ENCODE measurements at regions not wholly inside any gene's neighbourhood (a gene's known extent, or its start where the extent isn't known, plus 50 kb on each side); places are given as distances from the start of the nearest gene placed in this dataset.

DNA sequence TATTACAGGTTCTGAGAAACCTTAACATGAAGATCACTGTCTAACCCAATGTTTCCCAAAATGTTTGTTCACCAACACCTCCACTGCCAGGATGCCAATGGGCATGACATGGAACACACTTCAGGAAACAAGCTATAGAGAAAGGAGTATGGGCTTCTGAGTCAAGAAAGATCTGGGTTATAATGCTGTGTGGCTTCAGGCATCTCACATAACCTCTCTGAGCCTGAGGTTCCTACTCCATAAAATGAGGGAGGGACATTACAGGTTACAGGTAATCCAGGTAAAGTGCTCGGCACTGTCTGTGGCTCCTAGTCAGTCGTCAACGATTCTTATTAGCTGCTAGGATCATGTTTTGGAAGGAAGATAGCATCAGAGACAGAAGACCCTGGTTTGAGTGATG, 126.4 kb upstream of the SMAD3 start:
- no peak overlapping the region for H3K27ac ChIP-seq
- WGBS, result 82% methylated on average over 3 of the region's 3 CpGs
- H3K27me3 ChIP-seq (replicated peaks; ENCODE audit: insufficient read depth), result no peaks in the 10 kb centered on the region
- intact Hi-C loops (cut with DNase I), result no loop called here
- no peaks in the 10 kb centered on the region for H3K36me3 ChIP-seq
- TF ChIP-seq, protein P1, sequence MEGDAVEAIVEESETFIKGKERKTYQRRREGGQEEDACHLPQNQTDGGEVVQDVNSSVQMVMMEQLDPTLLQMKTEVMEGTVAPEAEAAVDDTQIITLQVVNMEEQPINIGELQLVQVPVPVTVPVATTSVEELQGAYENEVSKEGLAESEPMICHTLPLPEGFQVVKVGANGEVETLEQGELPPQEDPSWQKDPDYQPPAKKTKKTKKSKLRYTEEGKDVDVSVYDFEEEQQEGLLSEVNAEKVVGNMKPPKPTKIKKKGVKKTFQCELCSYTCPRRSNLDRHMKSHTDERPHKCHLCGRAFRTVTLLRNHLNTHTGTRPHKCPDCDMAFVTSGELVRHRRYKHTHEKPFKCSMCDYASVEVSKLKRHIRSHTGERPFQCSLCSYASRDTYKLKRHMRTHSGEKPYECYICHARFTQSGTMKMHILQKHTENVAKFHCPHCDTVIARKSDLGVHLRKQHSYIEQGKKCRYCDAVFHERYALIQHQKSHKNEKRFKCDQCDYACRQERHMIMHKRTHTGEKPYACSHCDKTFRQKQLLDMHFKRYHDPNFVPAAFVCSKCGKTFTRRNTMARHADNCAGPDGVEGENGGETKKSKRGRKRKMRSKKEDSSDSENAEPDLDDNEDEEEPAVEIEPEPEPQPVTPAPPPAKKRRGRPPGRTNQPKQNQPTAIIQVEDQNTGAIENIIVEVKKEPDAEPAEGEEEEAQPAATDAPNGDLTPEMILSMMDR (IDR thresholded peaks at IDR 0.05), result no peak
- TF ChIP-seq POLR2A (IDR thresholded peaks at IDR 0.05) (no peak), POLR2AphosphoS5 (IDR thresholded peaks at IDR 0.05) (no peak)
- no peaks in the 10 kb centered on the region for H3K9me3 ChIP-seq
- H3K4me1 ChIP-seq (replicated peaks), result no peaks in the 10 kb centered on the region
- no peak for DNase-seq (ENCODE audit: low spot score)
- H3K4me3 ChIP-seq, result no peak overlapping the region

DNA sequence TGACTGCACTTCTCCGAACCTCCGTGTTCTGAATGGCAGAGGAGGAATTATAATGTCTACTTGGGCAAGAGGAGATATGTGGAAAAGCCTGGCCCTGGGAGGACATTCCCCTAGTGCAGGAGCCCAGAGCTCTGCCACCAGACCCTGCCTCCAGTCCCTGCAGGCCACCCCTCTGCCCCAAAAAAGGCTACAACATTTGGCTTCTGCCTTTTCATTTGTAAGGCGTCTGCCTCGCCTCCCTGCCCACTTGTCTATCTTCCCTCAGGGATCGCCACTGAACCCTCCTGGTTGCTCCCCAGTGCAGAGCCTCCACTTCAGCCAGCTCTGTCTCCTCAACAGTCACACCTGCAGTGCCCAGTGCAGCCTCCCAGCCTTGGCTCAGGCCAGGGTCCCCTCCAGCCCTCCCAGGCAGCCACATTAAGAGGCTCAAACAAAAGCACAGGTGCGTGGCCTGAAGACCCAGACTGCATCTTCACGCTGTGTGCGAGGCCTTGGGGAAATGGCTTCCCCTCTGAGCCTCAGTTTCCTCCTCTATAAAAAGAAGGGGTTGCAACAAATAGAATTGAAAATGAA, 125.9 kb upstream of the SMAD3 start:
- WGBS, result 91% methylated on average over 8 of the region's 8 CpGs
- DNase-seq (ENCODE audit: low spot score), result no peak
- intact Hi-C loops (cut with DNase I), result loop anchor here (10.0 kb wide), 1 partner anchor 125 kb away; the partner anchor contains the start of gene SMAD3
- Histone ChIP-seq H3K4me3 (no peak overlapping the region), H3K9me3 (no peaks in the 10 kb centered on the region), H3K27ac (no peak overlapping the region), H3K36me3 (no peaks in the 10 kb centered on the region), H3K4me1 (replicated peaks) (no peaks in the 10 kb centered on the region), H3K27me3 (replicated peaks; ENCODE audit: insufficient read depth) (no peaks in the 10 kb centered on the region)
- TF ChIP-seq, protein P1 (IDR thresholded peaks at IDR 0.05), result no peak
- TF ChIP-seq POLR2AphosphoS5 (IDR thresholded peaks at IDR 0.05), result no peak
- no peak for TF ChIP-seq POLR2A (IDR thresholded peaks at IDR 0.05)

DNA sequence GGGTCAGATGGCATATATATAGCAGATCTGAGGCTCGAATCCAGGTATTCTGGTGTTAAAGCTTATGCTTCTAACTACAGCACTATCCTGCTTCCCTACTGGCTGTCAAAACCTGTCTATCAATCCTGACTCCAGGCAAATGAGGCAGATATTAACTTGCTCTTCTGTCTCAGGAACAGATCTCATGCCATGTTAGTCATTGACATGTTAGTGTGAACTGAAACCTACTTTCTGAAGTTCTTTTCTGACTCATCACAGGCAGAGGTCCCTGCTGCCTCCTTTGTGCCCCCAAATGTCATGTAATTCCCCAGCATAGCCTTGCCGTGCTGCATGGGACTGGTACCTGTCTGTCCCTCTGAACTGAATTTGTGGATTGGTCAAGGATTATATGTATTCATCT, 125.0 kb upstream of the SMAD3 start:
- no peaks in the 10 kb centered on the region for H3K4me1 ChIP-seq (replicated peaks)
- H3K27me3 ChIP-seq (replicated peaks; ENCODE audit: insufficient read depth), result no peaks in the 10 kb centered on the region
- TF ChIP-seq POLR2AphosphoS5 (IDR thresholded peaks at IDR 0.05) (no peak), POLR2A (IDR thresholded peaks at IDR 0.05) (no peak)
- TF ChIP-seq, protein P1 (IDR thresholded peaks at IDR 0.05), result no peak
- no peak overlapping the region for H3K4me3 ChIP-seq
- DNase-seq (ENCODE audit: low spot score), result no peak
- intact Hi-C loops (cut with DNase I), result loop anchor here (10.0 kb wide), 1 partner anchor 124 kb away; the partner anchor contains the start of gene SMAD3
- H3K9me3 ChIP-seq, result no peaks in the 10 kb centered on the region
- no peaks in the 10 kb centered on the region for H3K36me3 ChIP-seq
- no peak overlapping the region for H3K27ac ChIP-seq
- WGBS, result 69% methylated on average over 2 of the region's 2 CpGs

DNA sequence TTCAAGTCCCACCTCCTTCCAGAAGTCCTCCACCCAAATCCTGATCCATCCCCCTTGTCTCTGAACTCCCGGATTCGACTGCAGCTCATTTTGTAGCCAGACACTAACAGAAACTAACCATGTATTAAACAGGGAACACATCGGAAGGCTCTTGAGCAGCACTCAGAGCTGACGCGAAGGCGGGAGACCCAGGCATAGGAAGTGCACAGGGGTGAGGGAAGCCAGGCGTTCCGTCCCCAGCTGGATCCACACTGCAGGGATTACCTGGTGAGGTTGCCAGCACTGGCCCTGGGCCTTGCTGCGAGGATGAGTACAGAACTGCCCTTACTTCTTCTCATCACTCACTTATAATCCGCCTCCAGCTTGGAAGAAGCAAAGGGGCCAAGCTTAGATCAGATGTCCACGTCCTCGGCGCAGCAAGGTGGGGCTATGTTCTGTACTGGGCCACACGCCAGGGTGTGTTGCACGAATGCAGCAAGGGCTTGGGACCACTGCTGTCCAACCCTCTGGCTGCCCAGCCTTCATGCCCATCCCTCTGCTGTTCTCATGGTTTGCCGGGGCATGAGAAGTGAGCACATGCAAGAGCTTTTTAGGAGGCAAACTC, 124.2 kb upstream of the SMAD3 start:
- Histone ChIP-seq H3K9me3 (no peaks in the 10 kb centered on the region), H3K36me3 (no peaks in the 10 kb centered on the region), H3K27ac (no peak overlapping the region), H3K4me1 (replicated peaks) (no peaks in the 10 kb centered on the region), H3K27me3 (replicated peaks; ENCODE audit: insufficient read depth) (no peaks in the 10 kb centered on the region), H3K4me3 (no peak overlapping the region)
- TF ChIP-seq POLR2A (IDR thresholded peaks at IDR 0.05), result no peak
- TF ChIP-seq, protein P1 (IDR thresholded peaks at IDR 0.05), result no peak
- TF ChIP-seq POLR2AphosphoS5 (IDR thresholded peaks at IDR 0.05), result no peak
- DNase-seq (ENCODE audit: low spot score), result no peak
- intact Hi-C loops (cut with DNase I), result loop anchor here (10.0 kb wide), 1 partner anchor 124 kb away; the partner anchor contains the start of gene SMAD3
- 61% methylated on average over 16 of the region's 16 CpGs for WGBS

DNA sequence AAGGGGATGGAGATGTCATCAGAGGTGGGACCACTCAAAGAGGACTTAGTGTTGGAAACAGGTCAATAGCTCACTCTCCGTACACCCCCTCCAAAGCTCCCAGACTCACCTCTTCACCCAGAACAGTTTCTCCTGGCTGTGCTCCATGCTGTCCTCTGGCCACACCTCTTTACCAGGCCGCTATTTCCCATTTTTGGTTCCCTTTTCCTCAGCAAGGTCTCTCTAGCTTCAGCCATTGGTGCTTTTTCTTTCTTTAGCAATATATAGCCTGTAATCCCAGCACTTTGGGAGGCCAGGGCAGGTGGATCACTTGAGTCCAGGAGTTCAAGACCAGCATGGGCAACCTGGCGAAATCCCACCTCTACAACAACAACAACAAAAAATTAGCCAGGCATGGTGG, 123.6 kb upstream of the SMAD3 start:
- no peak for DNase-seq (ENCODE audit: low spot score)
- no peak overlapping the region for H3K4me3 ChIP-seq
- H3K4me1 ChIP-seq (replicated peaks), result no peaks in the 10 kb centered on the region
- no peaks in the 10 kb centered on the region for H3K36me3 ChIP-seq
- TF ChIP-seq POLR2A (IDR thresholded peaks at IDR 0.05) (no peak), POLR2AphosphoS5 (IDR thresholded peaks at IDR 0.05) (no peak)
- TF ChIP-seq, protein P1 (IDR thresholded peaks at IDR 0.05), result no peak
- H3K9me3 ChIP-seq, result no peaks in the 10 kb centered on the region
- 94% methylated on average over 3 of the region's 3 CpGs for WGBS
- H3K27me3 ChIP-seq (replicated peaks; ENCODE audit: insufficient read depth), result no peaks in the 10 kb centered on the region
- intact Hi-C loops (cut with DNase I), result loop anchor here (10.0 kb wide), 1 partner anchor 123 kb away; the partner anchor contains the start of gene SMAD3
- no peak overlapping the region for H3K27ac ChIP-seq

All from prostate gland (tissue), 2 donors.